SJSA1 (cell line): ENCODE measurements at regions not wholly inside any gene's neighbourhood (a gene's known extent, or its start where the extent isn't known, plus 50 kb on each side); places are given as distances from the start of the nearest gene placed in this dataset.
A peak's percentile ranks its signal among the peaks of the same experiment; 100 is the strongest.

Source experiments
- DNase-seq, 2 experiments: peaks; one replicate each; pipeline ENCODE4 v3.0.0-alpha.2; 2015 to 2020; ENCODE audit warnings: low spot score in 2 of 2, low read depth in 1 of 2
- H3K27ac ChIP-seq: fragments of 250-450 bp; sonication (Bioruptor Pico); 2 replicates; pipeline ENCODE4 v1.5.1; 2020; ENCODE audit warnings: mild to moderate bottlenecking, moderate library complexity
- H3K27me3 ChIP-seq: fragments of 250-450 bp; sonication (Bioruptor Pico); replicated peaks from 2 replicates; pipeline ENCODE4 v1.5.1; 2020; ENCODE audit warnings: mild to moderate bottlenecking, moderate library complexity
- H3K36me3 ChIP-seq: fragments of 250-450 bp; sonication (Bioruptor Pico); 2 replicates; pipeline ENCODE4 v1.5.1; 2020; ENCODE audit warnings: mild to moderate bottlenecking
- H3K4me1 ChIP-seq: fragments of 250-450 bp; sonication (Bioruptor Pico); replicated peaks from 2 replicates; pipeline ENCODE4 v1.6.1; 2021; ENCODE audit warnings: mild to moderate bottlenecking
- H3K4me3 ChIP-seq: fragments of 250-450 bp; sonication (Bioruptor Pico); 2 replicates; pipeline ENCODE4 v1.5.1; 2020; ENCODE audit warnings: mild to moderate bottlenecking
- H3K9me3 ChIP-seq: fragments of 250-450 bp; sonication (Bioruptor Pico); replicated peaks from 2 replicates; pipeline ENCODE4 v1.5.1; 2020; ENCODE audit warnings: mild to moderate bottlenecking

GRCh38 chr19:28815257-28815656, 397.7 kb downstream of the UQCRFS1 start:
- no peaks in the 10 kb centered on the region for H3K27me3 ChIP-seq
- H3K4me3 ChIP-seq = no peak overlapping the region
- no peaks in the 10 kb centered on the region for H3K36me3 ChIP-seq
- no peak overlapping the region for H3K27ac ChIP-seq
- no peaks in the 10 kb centered on the region for H3K9me3 ChIP-seq
- no peak for DNase-seq
- H3K4me1 ChIP-seq = no peaks in the 10 kb centered on the region

- peaks cover 6% of the 10 kb centered on the region; the same call in 1 of the 2 replicates for H3K9me3 ChIP-seq
- no peaks in the 10 kb centered on the region for H3K36me3 ChIP-seq
- no peak for DNase-seq
- no peaks in the 10 kb centered on the region for H3K4me1 ChIP-seq
- H3K4me3 ChIP-seq = no peak overlapping the region
- H3K27me3 ChIP-seq = no peaks in the 10 kb centered on the region
- H3K27ac ChIP-seq = no peak overlapping the region
Measured at GRCh38 chr19:28794301-28794700, 418.6 kb downstream of the UQCRFS1 start.

- Histone ChIP-seq H3K4me3 (no peak overlapping the region), H3K36me3 (no peaks in the 10 kb centered on the region), H3K9me3 (peaks cover 6% of the 10 kb centered on the region; the same call in 1 of the 2 replicates), H3K4me1 (no peaks in the 10 kb centered on the region), H3K27ac (no peak overlapping the region), H3K27me3 (no peaks in the 10 kb centered on the region)
- DNase-seq = no peak
Measured at GRCh38 chr19:28793391-28794168, 419.4 kb downstream of the UQCRFS1 start.

GRCh38 chr19:28785971-28786370, 427.0 kb downstream of the UQCRFS1 start:
- Histone ChIP-seq H3K27ac (no peak overlapping the region), H3K4me3 (no peak overlapping the region), H3K4me1 (no peaks in the 10 kb centered on the region), H3K9me3 (peaks cover 7% of the 10 kb centered on the region), H3K27me3 (no peaks in the 10 kb centered on the region), H3K36me3 (no peaks in the 10 kb centered on the region)
- DNase-seq = no peak

GRCh38 chr19:28764066-28764465, 448.9 kb downstream of the UQCRFS1 start:
- H3K27me3 ChIP-seq = no peaks in the 10 kb centered on the region
- no peak for DNase-seq
- no peaks in the 10 kb centered on the region for H3K36me3 ChIP-seq
- H3K27ac ChIP-seq = no peak overlapping the region
- H3K9me3 ChIP-seq = no peaks in the 10 kb centered on the region
- no peak overlapping the region for H3K4me3 ChIP-seq
- no peaks in the 10 kb centered on the region for H3K4me1 ChIP-seq

GRCh38 chr19:28746478-28746877, 466.5 kb downstream of the UQCRFS1 start:
- no peak for DNase-seq
- Histone ChIP-seq H3K4me3 (no peak overlapping the region), H3K36me3 (no peaks in the 10 kb centered on the region), H3K27ac (no peak overlapping the region), H3K4me1 (no peaks in the 10 kb centered on the region), H3K9me3 (no peaks in the 10 kb centered on the region), H3K27me3 (no peaks in the 10 kb centered on the region)

- Histone ChIP-seq H3K9me3 (no peaks in the 10 kb centered on the region), H3K27me3 (no peaks in the 10 kb centered on the region), H3K4me3 (no peak overlapping the region), H3K36me3 (no peaks in the 10 kb centered on the region), H3K27ac (no peak overlapping the region), H3K4me1 (no peaks in the 10 kb centered on the region)
- no peak for DNase-seq
Measured at GRCh38 chr19:28744943-28745342, 468.0 kb downstream of the UQCRFS1 start.

GRCh38 chr19:28744014-28744413, 468.9 kb downstream of the UQCRFS1 start:
- Histone ChIP-seq H3K9me3 (no peaks in the 10 kb centered on the region), H3K27me3 (no peaks in the 10 kb centered on the region), H3K27ac (no peak overlapping the region), H3K4me3 (no peak overlapping the region), H3K4me1 (no peaks in the 10 kb centered on the region), H3K36me3 (no peaks in the 10 kb centered on the region)
- DNase-seq = no peak

GRCh38 chr19:28737021-28737895, 475.7 kb downstream of the UQCRFS1 start:
- no peaks in the 10 kb centered on the region for H3K27me3 ChIP-seq
- peak in 1 of 2 experiments; percentile 27 for DNase-seq
- H3K9me3 ChIP-seq = no peaks in the 10 kb centered on the region
- H3K27ac ChIP-seq = no peak overlapping the region
- no peaks in the 10 kb centered on the region for H3K4me1 ChIP-seq
- no peaks in the 10 kb centered on the region for H3K36me3 ChIP-seq
- no peak overlapping the region for H3K4me3 ChIP-seq

GRCh38 chr19:28736528-28736927, 476.4 kb downstream of the UQCRFS1 start:
- no peaks in the 10 kb centered on the region for H3K9me3 ChIP-seq
- no peak for DNase-seq
- no peaks in the 10 kb centered on the region for H3K36me3 ChIP-seq
- no peaks in the 10 kb centered on the region for H3K27me3 ChIP-seq
- no peaks in the 10 kb centered on the region for H3K4me1 ChIP-seq
- no peak overlapping the region for H3K27ac ChIP-seq
- no peak overlapping the region for H3K4me3 ChIP-seq

- 0 out of 2 replicates have a peak, but pooled peaks cover 3% of the 10 kb centered on the region for H3K9me3 ChIP-seq
- no peak for DNase-seq
- H3K27ac ChIP-seq = no peak overlapping the region
- no peaks in the 10 kb centered on the region for H3K27me3 ChIP-seq
- no peaks in the 10 kb centered on the region for H3K4me1 ChIP-seq
- no peaks in the 10 kb centered on the region for H3K36me3 ChIP-seq
- no peak overlapping the region for H3K4me3 ChIP-seq
Measured at GRCh38 chr19:28731577-28731976, 481.4 kb downstream of the UQCRFS1 start.

GRCh38 chr19:28730791-28731512, 482.0 kb downstream of the UQCRFS1 start:
- Histone ChIP-seq H3K27ac (no peak overlapping the region), H3K36me3 (no peaks in the 10 kb centered on the region), H3K9me3 (0 out of 2 replicates have a peak, but pooled peaks cover 3% of the 10 kb centered on the region), H3K27me3 (no peaks in the 10 kb centered on the region), H3K4me3 (no peak overlapping the region), H3K4me1 (no peaks in the 10 kb centered on the region)
- no peak for DNase-seq

GRCh38 chr19:28727480-28728159, 485.3 kb downstream of the UQCRFS1 start:
- no peak overlapping the region for H3K4me3 ChIP-seq
- 0 out of 2 replicates have a peak, but pooled peaks cover 3% of the 10 kb centered on the region for H3K9me3 ChIP-seq
- H3K4me1 ChIP-seq = no peaks in the 10 kb centered on the region
- no peaks in the 10 kb centered on the region for H3K27me3 ChIP-seq
- no peak overlapping the region for H3K27ac ChIP-seq
- DNase-seq = no peak
- no peaks in the 10 kb centered on the region for H3K36me3 ChIP-seq
